HG03432 (cell line): ENCODE measurements at regions not wholly inside any gene's neighbourhood (a gene's known extent, or its start where the extent isn't known, plus 50 kb on each side); places are given as distances from the start of the nearest gene placed in this dataset.
"Not testable (repeated sequence)": the region's sequence is repeated elsewhere in the genome, so short reads cannot be mapped to it uniquely, and the experiment has no call there.

Experiments used
- ATAC-seq: cut with Tn5 transposase; IDR thresholded peaks from one replicate; pipeline ENCODE4 v1.9.1; 2021; ENCODE audit warnings: mild to moderate bottlenecking, moderate library complexity; ENCODE audit not compliant: unreplicated experiment

GRCh38 chr4:42824278-42824977 lies 68.1 kb upstream of the GRXCR1 start:
- no peak for ATAC-seq

GRCh38 chr4:42821230-42821629 lies 71.3 kb upstream of the GRXCR1 start:
- ATAC-seq = no peak

GRCh38 chr4:42819863-42820514 lies 72.5 kb upstream of the GRXCR1 start:
- ATAC-seq = no peak

- no peak for ATAC-seq
Measured at GRCh38 chr4:42817913-42818312, 74.6 kb upstream of the GRXCR1 start.

- no peak for ATAC-seq
Measured at GRCh38 chr4:42816880-42817400, 75.6 kb upstream of the GRXCR1 start.

GRCh38 chr4:42816189-42816879 lies 76.2 kb upstream of the GRXCR1 start:
- no peak for ATAC-seq

GRCh38 chr4:42809419-42810084 lies 83.0 kb upstream of the GRXCR1 start:
- no peak for ATAC-seq

GRCh38 chr4:42806303-42806835 lies 86.1 kb upstream of the GRXCR1 start:
- ATAC-seq = no peak

- ATAC-seq = peak; percentile 76
Measured at GRCh38 chr4:42789041-42789567, 103.4 kb upstream of the GRXCR1 start.

GRCh38 chr4:42787079-42787463 lies 105.4 kb upstream of the GRXCR1 start:
- ATAC-seq = no peak

GRCh38 chr4:42786350-42787078 lies 106.0 kb upstream of the GRXCR1 start:
- ATAC-seq = no peak

GRCh38 chr4:42785817-42786216 lies 106.7 kb upstream of the GRXCR1 start:
- ATAC-seq = no peak

GRCh38 chr4:42781315-42781714 lies 111.2 kb upstream of the GRXCR1 start:
- ATAC-seq = no peak

- no peak for ATAC-seq
Measured at GRCh38 chr4:42778349-42778748, 114.2 kb upstream of the GRXCR1 start.

- ATAC-seq = no peak
Measured at GRCh38 chr4:42768125-42768748, 111.3 kb upstream of the ATP8A1 start.

GRCh38 chr4:42767669-42768068 lies 110.8 kb upstream of the ATP8A1 start:
- no peak for ATAC-seq

GRCh38 chr4:42761804-42762203 lies 104.9 kb upstream of the ATP8A1 start:
- ATAC-seq = no peak

- ATAC-seq = not testable (repeated sequence)
Measured at GRCh38 chr4:42754965-42755364, 98.1 kb upstream of the ATP8A1 start.

GRCh38 chr4:42751587-42751986 lies 94.7 kb upstream of the ATP8A1 start:
- no peak for ATAC-seq

- ATAC-seq = no peak
Measured at GRCh38 chr4:42750856-42751255, 94.0 kb upstream of the ATP8A1 start.
